ENCODE measurements at regions not wholly inside any gene's neighbourhood (a gene's known extent, or its start where the extent isn't known, plus 50 kb on each side); places are given as distances from the start of the nearest gene placed in this dataset.

DNA sequence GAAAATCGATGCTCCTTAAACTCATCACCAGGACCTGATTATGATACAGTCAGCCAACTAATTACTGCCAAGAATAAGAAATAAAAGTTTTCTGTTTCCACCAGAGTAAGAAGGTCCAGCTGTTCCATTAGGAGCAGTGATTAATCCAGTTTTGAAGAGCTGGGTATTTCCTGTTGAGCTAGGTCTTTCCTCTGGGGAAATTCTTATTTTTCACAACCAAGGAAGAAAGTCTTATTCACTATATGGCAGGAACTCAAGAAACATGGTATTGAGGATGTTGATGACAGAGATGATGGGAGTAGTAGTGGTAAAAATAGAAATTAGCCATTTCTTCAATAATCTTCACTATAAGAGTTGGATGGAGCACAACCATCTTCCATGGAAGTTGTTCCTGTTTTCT is 374.6 kb upstream of the RUNX1 start:
- TF ChIP-seq KDM1A (CRISPR knock-in tag; IDR thresholded peaks at IDR 0.05) = no peak
- TF ChIP-seq, protein P1, sequence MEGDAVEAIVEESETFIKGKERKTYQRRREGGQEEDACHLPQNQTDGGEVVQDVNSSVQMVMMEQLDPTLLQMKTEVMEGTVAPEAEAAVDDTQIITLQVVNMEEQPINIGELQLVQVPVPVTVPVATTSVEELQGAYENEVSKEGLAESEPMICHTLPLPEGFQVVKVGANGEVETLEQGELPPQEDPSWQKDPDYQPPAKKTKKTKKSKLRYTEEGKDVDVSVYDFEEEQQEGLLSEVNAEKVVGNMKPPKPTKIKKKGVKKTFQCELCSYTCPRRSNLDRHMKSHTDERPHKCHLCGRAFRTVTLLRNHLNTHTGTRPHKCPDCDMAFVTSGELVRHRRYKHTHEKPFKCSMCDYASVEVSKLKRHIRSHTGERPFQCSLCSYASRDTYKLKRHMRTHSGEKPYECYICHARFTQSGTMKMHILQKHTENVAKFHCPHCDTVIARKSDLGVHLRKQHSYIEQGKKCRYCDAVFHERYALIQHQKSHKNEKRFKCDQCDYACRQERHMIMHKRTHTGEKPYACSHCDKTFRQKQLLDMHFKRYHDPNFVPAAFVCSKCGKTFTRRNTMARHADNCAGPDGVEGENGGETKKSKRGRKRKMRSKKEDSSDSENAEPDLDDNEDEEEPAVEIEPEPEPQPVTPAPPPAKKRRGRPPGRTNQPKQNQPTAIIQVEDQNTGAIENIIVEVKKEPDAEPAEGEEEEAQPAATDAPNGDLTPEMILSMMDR (CRISPR knock-in tag; IDR thresholded peaks at IDR 0.05) = no peak
- TF ChIP-seq, protein P2, sequence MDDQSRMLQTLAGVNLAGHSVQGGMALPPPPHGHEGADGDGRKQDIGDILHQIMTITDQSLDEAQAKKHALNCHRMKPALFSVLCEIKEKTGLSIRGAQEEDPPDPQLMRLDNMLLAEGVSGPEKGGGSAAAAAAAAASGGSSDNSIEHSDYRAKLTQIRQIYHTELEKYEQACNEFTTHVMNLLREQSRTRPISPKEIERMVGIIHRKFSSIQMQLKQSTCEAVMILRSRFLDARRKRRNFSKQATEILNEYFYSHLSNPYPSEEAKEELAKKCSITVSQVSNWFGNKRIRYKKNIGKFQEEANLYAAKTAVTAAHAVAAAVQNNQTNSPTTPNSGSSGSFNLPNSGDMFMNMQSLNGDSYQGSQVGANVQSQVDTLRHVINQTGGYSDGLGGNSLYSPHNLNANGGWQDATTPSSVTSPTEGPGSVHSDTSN (CRISPR knock-in tag; IDR thresholded peaks at IDR 0.05; ENCODE audit: borderline replicate concordance) = no peak
- TF ChIP-seq, protein P3, sequence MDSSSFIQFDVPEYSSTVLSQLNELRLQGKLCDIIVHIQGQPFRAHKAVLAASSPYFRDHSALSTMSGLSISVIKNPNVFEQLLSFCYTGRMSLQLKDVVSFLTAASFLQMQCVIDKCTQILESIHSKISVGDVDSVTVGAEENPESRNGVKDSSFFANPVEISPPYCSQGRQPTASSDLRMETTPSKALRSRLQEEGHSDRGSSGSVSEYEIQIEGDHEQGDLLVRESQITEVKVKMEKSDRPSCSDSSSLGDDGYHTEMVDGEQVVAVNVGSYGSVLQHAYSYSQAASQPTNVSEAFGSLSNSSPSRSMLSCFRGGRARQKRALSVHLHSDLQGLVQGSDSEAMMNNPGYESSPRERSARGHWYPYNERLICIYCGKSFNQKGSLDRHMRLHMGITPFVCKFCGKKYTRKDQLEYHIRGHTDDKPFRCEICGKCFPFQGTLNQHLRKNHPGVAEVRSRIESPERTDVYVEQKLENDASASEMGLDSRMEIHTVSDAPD (CRISPR knock-in tag; IDR thresholded peaks at IDR 0.05) = no peak
- TF ChIP-seq FOSL1 (CRISPR knock-in tag; IDR thresholded peaks at IDR 0.05; ENCODE audit: borderline replicate concordance) = no peak
- no peak for TF ChIP-seq NR3C1 (CRISPR knock-in tag; IDR thresholded peaks at IDR 0.05)
- no peak for TF ChIP-seq TCF7 (IDR thresholded peaks at IDR 0.05; ENCODE audit: low read depth)
- no peak for TF ChIP-seq ASH2L (IDR thresholded peaks at IDR 0.05; ENCODE audit: insufficient read length, low read depth, low read length)
- TF ChIP-seq RCOR2 (CRISPR knock-in tag; IDR thresholded peaks at IDR 0.05) = no peak
- TF ChIP-seq ESRRA (CRISPR knock-in tag; IDR thresholded peaks at IDR 0.05; ENCODE audit: low read depth) = no peak
- TF ChIP-seq SP1 (IDR thresholded peaks at IDR 0.05) = no peak
- TF ChIP-seq SP1 (CRISPR knock-in tag; IDR thresholded peaks at IDR 0.05) = no peak
- TF ChIP-seq, protein P4, sequence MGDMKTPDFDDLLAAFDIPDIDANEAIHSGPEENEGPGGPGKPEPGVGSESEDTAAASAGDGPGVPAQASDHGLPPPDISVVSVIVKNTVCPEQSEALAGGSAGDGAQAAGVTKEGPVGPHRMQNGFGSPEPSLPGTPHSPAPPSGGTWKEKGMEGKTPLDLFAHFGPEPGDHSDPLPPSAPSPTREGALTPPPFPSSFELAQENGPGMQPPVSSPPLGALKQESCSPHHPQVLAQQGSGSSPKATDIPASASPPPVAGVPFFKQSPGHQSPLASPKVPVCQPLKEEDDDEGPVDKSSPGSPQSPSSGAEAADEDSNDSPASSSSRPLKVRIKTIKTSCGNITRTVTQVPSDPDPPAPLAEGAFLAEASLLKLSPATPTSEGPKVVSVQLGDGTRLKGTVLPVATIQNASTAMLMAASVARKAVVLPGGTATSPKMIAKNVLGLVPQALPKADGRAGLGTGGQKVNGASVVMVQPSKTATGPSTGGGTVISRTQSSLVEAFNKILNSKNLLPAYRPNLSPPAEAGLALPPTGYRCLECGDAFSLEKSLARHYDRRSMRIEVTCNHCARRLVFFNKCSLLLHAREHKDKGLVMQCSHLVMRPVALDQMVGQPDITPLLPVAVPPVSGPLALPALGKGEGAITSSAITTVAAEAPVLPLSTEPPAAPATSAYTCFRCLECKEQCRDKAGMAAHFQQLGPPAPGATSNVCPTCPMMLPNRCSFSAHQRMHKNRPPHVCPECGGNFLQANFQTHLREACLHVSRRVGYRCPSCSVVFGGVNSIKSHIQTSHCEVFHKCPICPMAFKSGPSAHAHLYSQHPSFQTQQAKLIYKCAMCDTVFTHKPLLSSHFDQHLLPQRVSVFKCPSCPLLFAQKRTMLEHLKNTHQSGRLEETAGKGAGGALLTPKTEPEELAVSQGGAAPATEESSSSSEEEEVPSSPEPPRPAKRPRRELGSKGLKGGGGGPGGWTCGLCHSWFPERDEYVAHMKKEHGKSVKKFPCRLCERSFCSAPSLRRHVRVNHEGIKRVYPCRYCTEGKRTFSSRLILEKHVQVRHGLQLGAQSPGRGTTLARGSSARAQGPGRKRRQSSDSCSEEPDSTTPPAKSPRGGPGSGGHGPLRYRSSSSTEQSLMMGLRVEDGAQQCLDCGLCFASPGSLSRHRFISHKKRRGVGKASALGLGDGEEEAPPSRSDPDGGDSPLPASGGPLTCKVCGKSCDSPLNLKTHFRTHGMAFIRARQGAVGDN (CRISPR knock-in tag; IDR thresholded peaks at IDR 0.05) = no peak
- no peak for TF ChIP-seq NPAS2 (CRISPR knock-in tag; IDR thresholded peaks at IDR 0.05; ENCODE audit: borderline replicate concordance)

Data from HepG2 (cell line).